ENCODE measurements at regions not wholly inside any gene's neighbourhood (a gene's known extent, or its start where the extent isn't known, plus 50 kb on each side); places are given as distances from the start of the nearest gene placed in this dataset.

DNA sequence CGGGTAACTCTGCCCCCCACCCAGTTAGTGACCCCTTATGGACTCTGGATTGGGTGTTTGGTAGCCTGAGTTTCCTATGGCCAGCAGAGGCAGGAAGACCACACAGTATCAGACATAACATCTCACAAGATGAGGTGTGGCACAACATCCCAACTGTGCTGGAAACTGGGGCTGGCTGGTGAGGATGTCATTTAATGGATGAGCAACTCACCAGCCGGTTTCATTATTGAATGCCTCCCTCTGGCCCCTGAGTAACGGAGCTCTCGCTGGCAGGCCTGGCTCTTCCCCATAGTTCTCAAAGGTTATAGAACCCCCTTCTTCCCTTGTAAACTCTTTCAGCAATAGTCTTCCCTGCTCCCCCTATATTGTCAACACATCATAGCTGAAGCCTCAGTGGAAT lies 195.0 kb downstream of the BCL11A start:
- Histone ChIP-seq H3K4me1 (ENCODE audit: control insufficient read depth, insufficient read depth, low read length) (no peaks in the 10 kb centered on the region), H3K36me3 (ENCODE audit: control insufficient read depth, insufficient read depth, low read length) (no peaks in the 10 kb centered on the region), H3K27me3 (ENCODE audit: control insufficient read depth, insufficient read depth, low read length) (no peaks in the 10 kb centered on the region), H3K4me3 (ENCODE audit: low read length) (no peak overlapping the region), H3K9me3 (ENCODE audit: control insufficient read depth, low read depth, low read length) (no peaks in the 10 kb centered on the region), H3K27ac (ENCODE audit: low read length) (no peak overlapping the region)
- no peak for DNase-seq
- WGBS (ENCODE audit: insufficient coverage, low lambda C conversion rate): no CpG with 5 or more reads among the region's 4 CpGs

DNA sequence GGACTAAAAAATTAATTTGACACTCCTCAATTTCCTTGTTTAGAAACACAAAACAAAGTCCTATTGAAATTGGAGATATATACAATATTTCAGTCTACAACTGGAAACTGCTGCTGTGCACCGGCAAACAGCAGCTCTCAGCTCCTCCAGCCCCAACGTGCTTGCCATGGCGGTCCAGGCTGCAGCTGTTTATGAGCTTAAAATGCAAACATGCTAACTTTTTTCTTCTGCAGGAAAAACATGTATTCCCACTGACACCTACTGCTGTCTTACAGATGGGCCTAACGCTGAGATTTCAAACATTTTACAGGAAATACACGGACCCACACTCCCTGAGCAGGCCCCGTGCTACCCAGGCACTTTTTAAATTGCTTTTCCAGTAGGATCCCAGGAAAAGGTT lies 195.5 kb downstream of the BCL11A start:
- WGBS (ENCODE audit: insufficient coverage, low lambda C conversion rate): no CpG with 5 or more reads among the region's 6 CpGs
- no peak overlapping the region for H3K4me3 ChIP-seq (ENCODE audit: low read length)
- no peaks in the 10 kb centered on the region for H3K27me3 ChIP-seq (ENCODE audit: control insufficient read depth, insufficient read depth, low read length)
- no peaks in the 10 kb centered on the region for H3K9me3 ChIP-seq (ENCODE audit: control insufficient read depth, low read depth, low read length)
- no peaks in the 10 kb centered on the region for H3K4me1 ChIP-seq (ENCODE audit: control insufficient read depth, insufficient read depth, low read length)
- H3K27ac ChIP-seq (ENCODE audit: low read length): no peak overlapping the region
- H3K36me3 ChIP-seq (ENCODE audit: control insufficient read depth, insufficient read depth, low read length): no peaks in the 10 kb centered on the region
- DNase-seq: no peak

DNA sequence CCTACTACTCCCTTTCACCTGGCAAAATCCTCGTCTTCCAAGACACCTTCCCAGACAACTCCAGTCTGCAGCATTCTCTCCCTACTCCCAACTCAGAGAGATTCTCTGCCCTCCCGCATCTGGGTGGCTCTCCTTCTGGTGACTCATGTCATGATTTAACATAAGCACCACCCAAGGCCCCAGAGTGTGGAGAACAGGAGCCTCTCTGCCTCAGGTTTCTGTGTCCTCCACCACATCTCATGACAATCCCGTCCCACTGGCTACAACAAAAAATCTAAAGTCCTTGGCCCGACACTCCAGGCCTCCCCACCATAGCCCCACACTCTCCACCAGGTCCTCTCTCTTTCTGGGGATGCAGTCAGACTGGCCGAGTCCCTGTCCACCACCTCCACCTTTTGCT lies 197.1 kb downstream of the BCL11A start:
- no peak for DNase-seq
- H3K27ac ChIP-seq (ENCODE audit: low read length): no peak overlapping the region
- no peaks in the 10 kb centered on the region for H3K9me3 ChIP-seq (ENCODE audit: control insufficient read depth, low read depth, low read length)
- H3K36me3 ChIP-seq (ENCODE audit: control insufficient read depth, insufficient read depth, low read length): no peaks in the 10 kb centered on the region
- H3K4me1 ChIP-seq (ENCODE audit: control insufficient read depth, insufficient read depth, low read length): no peaks in the 10 kb centered on the region
- H3K27me3 ChIP-seq (ENCODE audit: control insufficient read depth, insufficient read depth, low read length): no peaks in the 10 kb centered on the region
- WGBS (ENCODE audit: insufficient coverage, low lambda C conversion rate): 100% methylated on average over 1 of the region's 5 CpGs
- no peak overlapping the region for H3K4me3 ChIP-seq (ENCODE audit: low read length)

DNA sequence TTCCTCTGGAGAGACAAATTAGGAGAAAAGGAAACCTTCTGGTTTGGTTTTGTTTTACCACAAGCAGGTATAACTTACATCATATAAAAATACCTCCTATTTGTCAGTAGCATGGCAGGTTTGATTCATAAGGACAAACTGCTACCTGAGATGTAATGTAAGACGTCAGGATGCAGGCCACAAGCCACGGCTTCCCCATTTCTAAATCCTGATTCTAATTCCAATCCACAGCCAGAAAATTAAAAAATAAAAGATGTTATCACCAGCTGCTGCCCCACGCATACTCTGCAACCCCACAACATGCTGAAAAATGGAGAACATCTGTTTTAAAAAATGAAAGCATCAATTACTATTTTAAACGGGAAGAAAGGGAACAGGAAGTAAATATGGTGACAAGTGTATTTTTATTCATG lies 197.6 kb downstream of the BCL11A start:
- no peak overlapping the region for H3K4me3 ChIP-seq (ENCODE audit: low read length)
- no peaks in the 10 kb centered on the region for H3K27me3 ChIP-seq (ENCODE audit: control insufficient read depth, insufficient read depth, low read length)
- 94% methylated on average over 2 of the region's 4 CpGs for WGBS (ENCODE audit: insufficient coverage, low lambda C conversion rate)
- no peak for DNase-seq
- H3K27ac ChIP-seq (ENCODE audit: low read length): no peak overlapping the region
- H3K9me3 ChIP-seq (ENCODE audit: control insufficient read depth, low read depth, low read length): no peaks in the 10 kb centered on the region
- no peaks in the 10 kb centered on the region for H3K4me1 ChIP-seq (ENCODE audit: control insufficient read depth, insufficient read depth, low read length)
- H3K36me3 ChIP-seq (ENCODE audit: control insufficient read depth, insufficient read depth, low read length): no peaks in the 10 kb centered on the region

DNA sequence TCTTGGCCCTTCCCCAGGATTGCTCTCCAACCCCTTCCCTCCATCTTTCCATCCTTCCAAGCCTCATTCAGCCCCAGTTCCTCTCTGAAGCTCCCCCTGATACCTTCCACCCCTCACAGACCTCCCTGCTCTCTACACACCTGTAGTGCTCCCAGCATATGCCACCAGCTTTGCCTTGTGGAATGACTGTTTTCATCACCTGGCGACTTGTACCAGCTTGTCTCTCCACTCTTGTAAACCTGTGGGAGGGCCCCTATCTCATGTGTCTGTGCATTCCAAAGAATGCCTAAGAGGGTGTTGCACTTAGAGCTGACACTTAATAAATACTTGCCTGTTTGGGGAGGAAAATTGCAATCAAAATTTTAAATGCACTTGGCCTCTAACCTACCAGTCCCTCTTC lies 198.7 kb downstream of the BCL11A start:
- WGBS (ENCODE audit: insufficient coverage, low lambda C conversion rate): no CpG with 5 or more reads among the region's 1 CpG
- H3K4me1 ChIP-seq (ENCODE audit: control insufficient read depth, insufficient read depth, low read length): no peaks in the 10 kb centered on the region
- H3K9me3 ChIP-seq (ENCODE audit: control insufficient read depth, low read depth, low read length): no peaks in the 10 kb centered on the region
- no peak overlapping the region for H3K4me3 ChIP-seq (ENCODE audit: low read length)
- H3K36me3 ChIP-seq (ENCODE audit: control insufficient read depth, insufficient read depth, low read length): no peaks in the 10 kb centered on the region
- no peak for DNase-seq
- no peaks in the 10 kb centered on the region for H3K27me3 ChIP-seq (ENCODE audit: control insufficient read depth, insufficient read depth, low read length)
- no peak overlapping the region for H3K27ac ChIP-seq (ENCODE audit: low read length)

DNA sequence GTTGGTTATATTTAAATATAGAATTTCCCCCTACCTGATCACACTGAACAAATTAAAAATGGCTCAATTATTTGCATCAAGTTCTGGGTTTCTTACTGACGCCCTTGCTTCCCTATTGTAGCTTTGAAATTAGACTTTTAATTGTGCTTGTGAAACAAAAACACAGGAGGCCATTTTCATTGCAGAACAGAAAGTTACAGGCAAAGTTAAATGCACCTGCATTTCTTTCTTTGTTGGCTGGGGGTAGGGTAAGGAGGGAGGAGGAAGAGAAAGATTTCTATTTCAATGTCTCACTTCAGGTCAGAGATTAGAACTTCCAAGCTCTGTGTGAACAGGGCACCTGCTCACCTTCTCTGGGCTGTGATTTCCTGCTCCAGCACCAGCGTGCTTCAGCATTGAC lies 199.6 kb downstream of the BCL11A start:
- no peak for DNase-seq
- H3K27me3 ChIP-seq (ENCODE audit: control insufficient read depth, insufficient read depth, low read length): no peaks in the 10 kb centered on the region
- H3K36me3 ChIP-seq (ENCODE audit: control insufficient read depth, insufficient read depth, low read length): no peaks in the 10 kb centered on the region
- H3K4me1 ChIP-seq (ENCODE audit: control insufficient read depth, insufficient read depth, low read length): no peaks in the 10 kb centered on the region
- H3K9me3 ChIP-seq (ENCODE audit: control insufficient read depth, low read depth, low read length): no peaks in the 10 kb centered on the region
- H3K4me3 ChIP-seq (ENCODE audit: low read length): no peak overlapping the region
- no peak overlapping the region for H3K27ac ChIP-seq (ENCODE audit: low read length)
- WGBS (ENCODE audit: insufficient coverage, low lambda C conversion rate): 83% methylated on average over 1 of the region's 2 CpGs

DNA sequence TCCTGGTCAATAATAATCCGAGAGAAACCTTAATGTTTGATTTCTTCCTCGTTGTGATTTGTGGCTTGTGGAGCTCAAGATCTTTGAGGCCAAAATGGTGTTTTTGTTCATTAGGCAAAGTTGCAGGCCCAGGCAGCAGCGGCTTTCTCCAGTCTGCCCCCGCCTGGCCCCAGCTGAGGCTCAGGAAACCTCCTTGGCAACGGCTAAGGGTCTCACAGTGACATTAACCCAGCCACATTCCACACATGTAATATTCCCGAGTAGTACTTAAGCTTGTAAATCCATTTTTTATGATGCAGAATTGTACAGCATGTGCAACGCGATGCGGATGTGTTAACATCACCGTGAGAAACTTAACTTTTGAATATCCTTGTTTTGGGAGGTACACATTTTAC lies 200.1 kb downstream of the BCL11A start:
- no peaks in the 10 kb centered on the region for H3K36me3 ChIP-seq (ENCODE audit: control insufficient read depth, insufficient read depth, low read length)
- H3K4me3 ChIP-seq (ENCODE audit: low read length): no peak overlapping the region
- no peaks in the 10 kb centered on the region for H3K9me3 ChIP-seq (ENCODE audit: control insufficient read depth, low read depth, low read length)
- H3K4me1 ChIP-seq (ENCODE audit: control insufficient read depth, insufficient read depth, low read length): no peaks in the 10 kb centered on the region
- H3K27me3 ChIP-seq (ENCODE audit: control insufficient read depth, insufficient read depth, low read length): no peaks in the 10 kb centered on the region
- WGBS (ENCODE audit: insufficient coverage, low lambda C conversion rate): 73% methylated on average over 3 of the region's 10 CpGs
- DNase-seq: no peak
- H3K27ac ChIP-seq (ENCODE audit: low read length): no peak overlapping the region

DNA sequence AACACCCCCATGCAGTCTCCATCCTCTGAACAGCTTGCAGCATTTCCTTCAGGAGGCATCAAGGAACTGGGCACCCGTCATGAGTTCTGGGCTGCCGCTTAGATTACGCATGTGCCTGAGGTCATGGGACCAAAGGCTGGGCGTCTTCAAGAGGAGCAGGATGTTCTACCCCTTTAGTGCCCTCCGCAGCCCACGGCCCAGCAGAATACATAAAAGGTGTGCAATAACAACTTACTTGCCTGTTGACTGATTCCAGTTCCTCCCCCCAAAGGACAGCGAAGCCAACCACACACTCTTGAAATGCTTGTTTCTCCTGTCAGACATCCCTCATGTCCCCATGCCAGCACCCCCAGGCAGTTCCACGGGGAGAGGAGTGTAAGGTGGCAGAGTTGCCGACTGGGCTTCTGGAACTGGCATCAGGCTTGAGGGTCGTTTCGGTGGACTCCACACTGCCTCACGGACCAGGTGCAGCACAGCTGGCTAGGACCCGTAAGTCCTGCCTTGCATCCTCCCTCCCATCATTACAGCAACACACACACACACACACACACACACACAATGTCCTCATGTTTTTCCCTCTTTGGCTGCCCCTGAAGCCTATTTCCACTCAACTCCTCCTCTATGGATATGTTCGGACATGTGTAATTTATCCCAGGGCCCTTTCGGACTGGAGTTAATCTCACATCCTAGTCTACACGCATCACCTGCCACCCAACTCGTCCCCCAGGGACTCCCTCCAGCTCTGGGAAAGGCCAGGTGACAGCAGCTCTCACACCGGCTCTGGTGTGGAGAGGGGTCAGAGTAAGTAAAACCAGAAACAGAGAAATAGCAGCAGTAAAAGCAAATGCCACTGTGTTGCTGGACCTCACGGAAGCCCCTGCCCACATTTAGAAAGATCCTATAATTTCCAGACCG lies 200.7 kb downstream of the BCL11A start:
- H3K4me1 ChIP-seq (ENCODE audit: control insufficient read depth, insufficient read depth, low read length): no peaks in the 10 kb centered on the region
- no peaks in the 10 kb centered on the region for H3K36me3 ChIP-seq (ENCODE audit: control insufficient read depth, insufficient read depth, low read length)
- no peaks in the 10 kb centered on the region for H3K27me3 ChIP-seq (ENCODE audit: control insufficient read depth, insufficient read depth, low read length)
- H3K27ac ChIP-seq (ENCODE audit: low read length): no peak overlapping the region
- no peak for DNase-seq
- no peaks in the 10 kb centered on the region for H3K9me3 ChIP-seq (ENCODE audit: control insufficient read depth, low read depth, low read length)
- no peak overlapping the region for H3K4me3 ChIP-seq (ENCODE audit: low read length)
- WGBS (ENCODE audit: insufficient coverage, low lambda C conversion rate): 93% methylated on average over 3 of the region's 20 CpGs

DNA sequence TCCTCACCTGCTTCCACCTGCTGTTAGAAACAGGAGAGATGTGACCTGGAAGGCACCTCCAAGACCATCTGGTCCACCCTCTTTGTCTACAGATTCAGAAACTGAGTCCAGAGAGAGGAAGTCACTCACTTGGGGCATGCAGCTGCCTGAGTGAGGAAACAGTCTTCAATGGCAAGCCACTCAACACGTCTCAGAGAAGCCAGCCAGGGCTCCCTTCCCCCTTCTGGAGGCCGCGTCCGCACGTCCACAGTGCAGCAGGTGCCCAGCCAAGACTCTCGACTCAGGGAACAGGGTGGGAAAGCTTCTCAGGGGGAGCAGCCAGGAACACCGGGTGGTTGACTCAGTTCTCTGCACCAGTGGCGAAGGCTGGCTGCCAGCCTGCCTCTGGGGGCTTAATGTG lies 201.7 kb downstream of the BCL11A start:
- no peaks in the 10 kb centered on the region for H3K36me3 ChIP-seq (ENCODE audit: control insufficient read depth, insufficient read depth, low read length)
- no peak overlapping the region for H3K4me3 ChIP-seq (ENCODE audit: low read length)
- no peak for DNase-seq
- H3K27ac ChIP-seq (ENCODE audit: low read length): no peak overlapping the region
- H3K9me3 ChIP-seq (ENCODE audit: control insufficient read depth, low read depth, low read length): no peaks in the 10 kb centered on the region
- WGBS (ENCODE audit: insufficient coverage, low lambda C conversion rate): no CpG with 5 or more reads among the region's 8 CpGs
- H3K4me1 ChIP-seq (ENCODE audit: control insufficient read depth, insufficient read depth, low read length): no peaks in the 10 kb centered on the region
- H3K27me3 ChIP-seq (ENCODE audit: control insufficient read depth, insufficient read depth, low read length): no peaks in the 10 kb centered on the region

DNA sequence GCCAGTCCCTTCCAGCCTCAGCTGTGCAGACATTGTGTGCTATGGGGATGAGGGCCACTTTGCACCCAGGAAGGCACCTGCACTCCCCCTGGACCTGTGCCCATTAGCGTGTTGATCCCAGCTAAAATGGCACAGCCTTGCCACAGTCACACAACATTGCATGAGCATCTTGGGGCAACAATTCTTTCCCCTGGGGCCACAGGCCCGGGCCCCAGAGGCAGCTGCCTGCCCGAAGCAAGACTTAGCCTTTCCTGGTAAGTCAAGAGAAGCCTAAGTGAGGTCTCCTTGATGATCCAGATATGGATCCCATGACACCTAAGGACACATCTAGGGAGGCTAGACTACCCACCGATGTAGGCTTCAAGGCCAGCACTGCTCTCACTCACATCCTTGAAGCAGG lies 202.1 kb downstream of the BCL11A start:
- no peaks in the 10 kb centered on the region for H3K9me3 ChIP-seq (ENCODE audit: control insufficient read depth, low read depth, low read length)
- DNase-seq: no peak
- no peak overlapping the region for H3K4me3 ChIP-seq (ENCODE audit: low read length)
- no peaks in the 10 kb centered on the region for H3K27me3 ChIP-seq (ENCODE audit: control insufficient read depth, insufficient read depth, low read length)
- H3K4me1 ChIP-seq (ENCODE audit: control insufficient read depth, insufficient read depth, low read length): no peaks in the 10 kb centered on the region
- no peaks in the 10 kb centered on the region for H3K36me3 ChIP-seq (ENCODE audit: control insufficient read depth, insufficient read depth, low read length)
- no peak overlapping the region for H3K27ac ChIP-seq (ENCODE audit: low read length)
- no CpG with 5 or more reads among the region's 4 CpGs for WGBS (ENCODE audit: insufficient coverage, low lambda C conversion rate)

DNA sequence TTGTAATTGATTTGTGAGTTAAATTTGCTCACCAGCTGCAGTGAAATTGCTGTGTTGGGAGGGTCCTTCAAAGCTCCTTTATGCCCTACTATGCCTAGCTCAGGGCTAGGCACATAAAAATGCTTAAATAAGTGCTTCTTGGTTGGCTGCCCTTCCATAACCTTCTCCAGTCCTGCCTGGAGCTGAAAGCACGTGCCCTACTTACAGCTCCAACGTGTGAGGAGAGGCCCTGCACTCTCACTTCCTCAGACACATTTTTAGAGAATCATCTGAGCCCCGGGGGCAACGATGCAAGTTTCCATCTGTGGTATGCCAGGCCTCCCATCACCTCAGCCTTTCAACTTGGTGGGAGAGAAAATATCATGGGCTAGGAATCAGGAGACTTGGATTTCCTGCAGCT lies 202.7 kb downstream of the BCL11A start:
- Histone ChIP-seq H3K27ac (ENCODE audit: low read length) (no peak overlapping the region), H3K27me3 (ENCODE audit: control insufficient read depth, insufficient read depth, low read length) (no peaks in the 10 kb centered on the region), H3K4me3 (ENCODE audit: low read length) (no peak overlapping the region), H3K9me3 (ENCODE audit: control insufficient read depth, low read depth, low read length) (no peaks in the 10 kb centered on the region), H3K4me1 (ENCODE audit: control insufficient read depth, insufficient read depth, low read length) (no peaks in the 10 kb centered on the region), H3K36me3 (ENCODE audit: control insufficient read depth, insufficient read depth, low read length) (no peaks in the 10 kb centered on the region)
- DNase-seq: no peak
- WGBS (ENCODE audit: insufficient coverage, low lambda C conversion rate): no CpG with 5 or more reads among the region's 4 CpGs

All from large intestine (tissue), 3 donors.